Adrenal gland (tissue), 9 donors: ENCODE measurements at regions not wholly inside any gene's neighbourhood (a gene's known extent, or its start where the extent isn't known, plus 50 kb on each side); places are given as distances from the start of the nearest gene placed in this dataset.
A peak's percentile ranks its signal among the peaks of the same experiment; 100 is the strongest.
"Not testable (repeated sequence)": the region's sequence is repeated elsewhere in the genome, so short reads cannot be mapped to it uniquely, and the experiment has no call there.

Experiments used
- DNase-seq, 7 donors: peaks; one replicate each; pipeline ENCODE4 v3.0.0-alpha.2; 2019 to 2020
- H3K27ac ChIP-seq, 5 donors: fragments of 200-600 bp; sonication (generic) in 4 of 5; 1 replicate in 3 of 5; 2 replicates in 2 of 5; pipeline versions ENCODE4 v1.5.1 to v1.8.0; 2016 to 2020; ENCODE audit warnings: mild to moderate bottlenecking in 1 of 5
- H3K27me3 ChIP-seq: fragments of 200-600 bp; 2 replicates; pipeline ENCODE4 v1.8.0; 2021
- H3K36me3 ChIP-seq, 2 donors: fragments of 200-600 bp; replicated peaks in 1 of 2; 1 replicate in 1 of 2; 2 replicates in 1 of 2; pipeline versions ENCODE4 v1.5.1 to v1.8.0; 2018 to 2022
- H3K4me1 ChIP-seq, 2 donors: fragments of 200-600 bp; replicated peaks in 1 of 2; 1 replicate in 1 of 2; 2 replicates in 1 of 2; pipeline versions ENCODE4 v1.5.1 to v1.8.0; 2018 to 2021
- H3K4me3 ChIP-seq, 4 donors: fragments of 200-600 bp; sonication (generic) in 3 of 4; one replicate each; pipeline ENCODE4 v1.5.1; 2016 to 2018
- H3K9me3 ChIP-seq, 3 donors: fragments of 200-600 bp; sonication (generic) in 1 of 3; replicated peaks in 1 of 3; 1 replicate in 2 of 3; 2 replicates in 1 of 3; pipeline versions ENCODE4 v1.5.1 to v1.8.0; 2016 to 2021
- POLR2A ChIP-seq, 2 donors: fragments of 450-650 bp; IDR thresholded peaks; one replicate each; pipeline ENCODE4 v1.6.1; 2017; ENCODE audit warnings: antibody characterized with exemption in 2 of 2, mild to moderate bottlenecking in 2 of 2, moderate library complexity in 1 of 2
- WGBS, 4 donors: extraction: QIAGEN DNeasy Blood & Tissue Kit in 2 of 4; methylation state at CpG; one replicate each; pipeline versions ENCODE4 v1.1.5 to v1.1.7; 2013 to 2017; 5-methylcytosine and 5-hydroxymethylcytosine counted together
- intact Hi-C, 2 donors: fragments of 100-400 bp; cut with DNase I; formaldehyde crosslinking; loops; one replicate each; pipeline versions ENCODE4 v1.14.1 to v1.15.0; 2022 to 2023
- TF ChIP-seq, protein P1 (sequence below), 6 experiments: fragments of 450-650 bp in 4 of 6; fragments of 200-600 bp in 2 of 6; sonication (generic) in 1 of 6; IDR thresholded peaks; 1 replicate in 5 of 6; 2 replicates in 1 of 6; pipeline versions ENCODE4 v1.5.1 to v1.8.0; 2016 to 2021; ENCODE audit warnings: antibody characterized with exemption in 6 of 6, mild to moderate bottlenecking in 2 of 6, moderate library complexity in 1 of 6
- donor health status: healthy with polysubstance abuse.
- donor health status: Bipolar disorder and iron deficiency.
- donor health status: DM: yes; HTN: yes; CAD: no.
- donor health status: DM: no; HTN: no; CAD: no.
- donor health status: DM: no; HTN: no; CAD: no.

DNA sequence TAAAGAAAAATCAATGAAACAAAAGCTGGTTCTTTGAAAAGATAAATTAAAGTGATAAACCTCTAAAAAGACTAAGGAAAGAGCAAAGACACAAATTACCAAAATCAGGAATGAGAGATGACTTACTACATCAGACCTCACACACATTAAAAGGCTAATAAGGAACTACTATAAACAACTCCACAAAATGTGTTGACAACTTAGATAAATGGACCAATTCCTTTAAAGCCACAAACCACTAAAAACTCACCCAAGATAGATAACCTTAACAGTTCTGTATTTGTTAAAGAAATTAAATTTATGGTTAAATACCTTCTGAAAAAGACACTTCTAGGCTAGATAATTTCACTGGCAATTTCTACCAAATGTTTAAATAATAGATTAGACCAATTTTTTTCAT lies 170.4 kb downstream of the SMAD6 start:
- no peak for DNase-seq
- H3K27ac ChIP-seq, result no peak overlapping the region
- intact Hi-C loops, result no loop called here
- H3K9me3 ChIP-seq, result no peaks in the 10 kb centered on the region
- no peaks in the 10 kb centered on the region for H3K27me3 ChIP-seq
- no peak overlapping the region for H3K4me3 ChIP-seq
- no peaks in the 10 kb centered on the region for H3K4me1 ChIP-seq
- no peaks in the 10 kb centered on the region for H3K36me3 ChIP-seq
- TF ChIP-seq, protein P1, sequence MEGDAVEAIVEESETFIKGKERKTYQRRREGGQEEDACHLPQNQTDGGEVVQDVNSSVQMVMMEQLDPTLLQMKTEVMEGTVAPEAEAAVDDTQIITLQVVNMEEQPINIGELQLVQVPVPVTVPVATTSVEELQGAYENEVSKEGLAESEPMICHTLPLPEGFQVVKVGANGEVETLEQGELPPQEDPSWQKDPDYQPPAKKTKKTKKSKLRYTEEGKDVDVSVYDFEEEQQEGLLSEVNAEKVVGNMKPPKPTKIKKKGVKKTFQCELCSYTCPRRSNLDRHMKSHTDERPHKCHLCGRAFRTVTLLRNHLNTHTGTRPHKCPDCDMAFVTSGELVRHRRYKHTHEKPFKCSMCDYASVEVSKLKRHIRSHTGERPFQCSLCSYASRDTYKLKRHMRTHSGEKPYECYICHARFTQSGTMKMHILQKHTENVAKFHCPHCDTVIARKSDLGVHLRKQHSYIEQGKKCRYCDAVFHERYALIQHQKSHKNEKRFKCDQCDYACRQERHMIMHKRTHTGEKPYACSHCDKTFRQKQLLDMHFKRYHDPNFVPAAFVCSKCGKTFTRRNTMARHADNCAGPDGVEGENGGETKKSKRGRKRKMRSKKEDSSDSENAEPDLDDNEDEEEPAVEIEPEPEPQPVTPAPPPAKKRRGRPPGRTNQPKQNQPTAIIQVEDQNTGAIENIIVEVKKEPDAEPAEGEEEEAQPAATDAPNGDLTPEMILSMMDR (IDR thresholded peaks at IDR 0.05), result no peak
- TF ChIP-seq POLR2A (IDR thresholded peaks at IDR 0.05), result no peak

DNA sequence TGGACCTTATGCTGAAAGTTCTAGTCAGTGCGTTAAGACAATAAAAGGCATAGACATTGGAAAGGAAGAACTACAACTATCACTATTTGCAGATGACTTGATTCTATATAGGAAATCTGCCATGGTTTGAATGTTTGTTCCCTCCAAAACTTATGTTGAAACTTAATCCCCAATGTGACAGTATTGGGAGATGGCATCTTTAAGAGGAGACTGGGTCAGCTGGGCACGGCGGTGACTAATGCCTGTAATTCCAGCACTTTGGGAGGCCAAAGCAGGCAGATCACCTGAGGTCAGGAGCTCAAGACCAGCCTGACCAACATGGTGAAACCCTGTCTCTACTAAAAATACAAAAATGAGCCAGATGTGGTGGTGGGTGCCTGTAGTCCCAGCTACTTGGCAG lies 171.3 kb downstream of the SMAD6 start:
- H3K9me3 ChIP-seq, H3K27me3 ChIP-seq, DNase-seq, H3K4me3 ChIP-seq, H3K27ac ChIP-seq, H3K4me1 ChIP-seq, intact Hi-C loops, H3K36me3 ChIP-seq: not testable (repeated sequence)
- WGBS, 4 donors, result 85 to 93% (median 85%) methylated on average over 3 of the region's 3 CpGs

DNA sequence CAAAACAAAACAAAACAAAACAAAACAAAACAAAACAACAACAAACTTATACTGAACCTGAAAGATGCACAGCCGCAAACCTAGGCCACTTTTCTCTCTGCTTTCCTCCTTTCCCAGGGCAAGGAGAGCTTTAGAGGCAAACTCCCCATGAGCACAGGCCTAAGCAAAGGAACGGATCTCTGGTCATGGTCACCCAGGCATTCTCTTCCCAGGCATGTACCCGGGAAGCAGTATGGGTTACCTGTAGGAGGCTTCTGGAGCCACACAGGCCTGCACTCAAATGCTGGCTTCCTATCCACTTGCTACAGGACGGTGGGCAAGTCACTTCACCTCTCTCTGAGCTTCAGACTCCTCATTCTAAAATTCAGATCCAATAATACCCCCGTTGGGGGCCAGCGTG lies 171.8 kb downstream of the SMAD6 start:
- Histone ChIP-seq H3K27ac (no peak overlapping the region), H3K4me1 (peaks cover 0 to 5% of the 10 kb centered on the region in 2 donors), H3K4me3 (no peak overlapping the region), H3K9me3 (no peaks in the 10 kb centered on the region), H3K36me3 (no peaks in the 10 kb centered on the region), H3K27me3 (no peaks in the 10 kb centered on the region)
- intact Hi-C loops, result no loop called here
- DNase-seq, result peak in 1 of 7 donors; percentile 9
- WGBS, 4 donors, result 85 to 95% (median 89%) methylated on average over 6 of the region's 6 CpGs
- TF ChIP-seq, protein P1 (IDR thresholded peaks at IDR 0.05), result no peak
- no peak for TF ChIP-seq POLR2A (IDR thresholded peaks at IDR 0.05)

DNA sequence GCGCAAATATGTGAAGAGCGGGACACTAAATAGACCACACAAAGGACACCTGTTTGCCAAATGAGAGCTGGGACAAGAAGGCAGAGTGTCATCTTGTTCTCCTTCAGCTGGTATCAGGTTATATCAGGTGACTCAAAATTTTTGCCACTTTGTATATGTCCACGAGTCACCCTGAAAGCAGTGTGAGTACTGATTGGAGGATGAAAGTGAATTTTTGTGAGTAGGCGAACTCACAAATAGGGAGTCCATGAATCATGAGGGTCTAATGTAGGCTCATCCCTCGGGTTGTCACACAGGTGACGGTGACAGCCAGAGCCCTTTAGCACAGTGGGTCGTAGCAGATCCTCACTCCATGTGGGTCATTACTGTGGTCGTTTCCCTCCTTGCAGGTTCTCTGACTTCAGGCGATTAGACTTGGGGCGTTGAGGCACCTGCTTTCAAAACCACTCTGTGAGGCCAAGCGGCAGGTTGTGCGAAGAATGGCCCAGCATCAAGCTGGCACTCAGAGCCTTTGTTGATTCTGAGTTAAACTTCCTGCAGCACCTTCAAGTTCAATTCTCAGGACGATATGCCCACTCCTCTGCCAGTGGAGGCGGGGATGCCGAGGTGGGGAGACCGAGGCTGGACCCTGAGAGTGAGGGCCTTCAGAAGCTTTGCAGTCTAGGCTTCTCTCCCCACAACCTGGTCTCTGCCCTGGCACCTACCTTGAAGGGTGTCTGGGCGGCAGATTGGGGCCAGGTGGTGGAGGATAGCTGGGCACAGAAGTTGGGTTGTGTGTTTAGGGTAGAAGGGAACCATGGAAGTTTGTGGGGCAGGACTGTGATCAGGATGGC lies 173.8 kb downstream of the SMAD6 start:
- H3K36me3 ChIP-seq, result no peaks in the 10 kb centered on the region
- no peak overlapping the region for H3K27ac ChIP-seq
- H3K4me1 ChIP-seq, result peaks cover 0 to 5% of the 10 kb centered on the region in 2 donors
- intact Hi-C loops, result no loop called here
- peak in 1 of 7 donors; percentile 9 for DNase-seq
- H3K27me3 ChIP-seq, result no peaks in the 10 kb centered on the region
- 89 to 91% (median 90%) methylated on average over 17 of the region's 17 CpGs for WGBS, 4 donors
- no peaks in the 10 kb centered on the region for H3K9me3 ChIP-seq
- TF ChIP-seq POLR2A (IDR thresholded peaks at IDR 0.05), result no peak
- TF ChIP-seq, protein P1 (IDR thresholded peaks at IDR 0.05), result no peak
- no peak overlapping the region for H3K4me3 ChIP-seq

DNA sequence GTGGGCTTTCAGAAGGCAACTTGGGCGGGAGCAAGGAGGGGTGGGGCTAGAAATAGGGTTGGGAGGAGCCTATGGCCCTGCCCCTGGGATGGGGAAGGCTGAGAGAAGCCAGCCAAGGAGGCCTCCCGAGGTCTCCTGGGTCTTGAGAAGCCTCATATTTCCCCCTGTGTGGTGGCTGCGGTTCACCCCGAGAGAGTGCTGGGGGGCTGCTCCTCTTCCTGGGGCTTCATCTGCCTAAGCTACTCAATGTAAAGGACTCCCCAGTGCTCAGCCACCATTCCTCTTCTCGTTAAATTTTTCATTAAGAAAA lies 174.3 kb downstream of the SMAD6 start:
- no peak overlapping the region for H3K27ac ChIP-seq
- TF ChIP-seq, protein P1 (IDR thresholded peaks at IDR 0.05), result no peak
- no peak for TF ChIP-seq POLR2A (IDR thresholded peaks at IDR 0.05)
- no peaks in the 10 kb centered on the region for H3K9me3 ChIP-seq
- intact Hi-C loops, result no loop called here
- no peaks in the 10 kb centered on the region for H3K27me3 ChIP-seq
- WGBS, 4 donors, result 63 to 80% (median 71%) methylated on average over 4 to 5 of the region's 5 CpGs
- H3K36me3 ChIP-seq, result no peaks in the 10 kb centered on the region
- H3K4me1 ChIP-seq, result peaks cover 0 to 5% of the 10 kb centered on the region in 2 donors
- DNase-seq, result peak in 1 of 7 donors; percentile 16
- no peak overlapping the region for H3K4me3 ChIP-seq
